Ectodermal cell (in vitro differentiated cells): ENCODE measurements at regions not wholly inside any gene's neighbourhood (a gene's known extent, or its start where the extent isn't known, plus 50 kb on each side); places are given as distances from the start of the nearest gene placed in this dataset.

ENCODE experiments used
- H3K27ac ChIP-seq: 2 replicates; pipeline ENCODE4 v1.7.0; 2013; ENCODE audit warnings: mild to moderate bottlenecking, low read depth, low read length; ENCODE audit not compliant: insufficient read depth, poor library complexity, severe bottlenecking
- H3K27me3 ChIP-seq: 2 replicates; pipeline ENCODE4 v1.7.0; 2013; ENCODE audit warnings: mild to moderate bottlenecking, low read length; ENCODE audit not compliant: insufficient read depth, control insufficient read depth, poor library complexity, severe bottlenecking
- H3K36me3 ChIP-seq: one replicate; pipeline ENCODE4 v1.7.0; 2013; ENCODE audit warnings: low read length; ENCODE audit not compliant: control insufficient read depth, insufficient read depth
- H3K4me1 ChIP-seq: one replicate; pipeline ENCODE4 v1.7.0; 2013; ENCODE audit warnings: low read length; ENCODE audit not compliant: control insufficient read depth, insufficient read depth
- H3K4me3 ChIP-seq: 2 replicates; pipeline ENCODE4 v1.7.0; 2013; ENCODE audit warnings: low read depth, low read length, control low read depth; ENCODE audit not compliant: insufficient read depth
- H3K9me3 ChIP-seq: 2 replicates; pipeline ENCODE4 v1.7.0; 2013; ENCODE audit warnings: mild to moderate bottlenecking, low read length, moderate library complexity; ENCODE audit not compliant: control insufficient read depth
- WGBS, 2 experiments: methylation state at CpG; one replicate each; pipeline ENCODE4 v1.1.7; 2013; ENCODE audit warnings: missing lambda C conversion rate in 2 of 2; 5-methylcytosine and 5-hydroxymethylcytosine counted together

DNA sequence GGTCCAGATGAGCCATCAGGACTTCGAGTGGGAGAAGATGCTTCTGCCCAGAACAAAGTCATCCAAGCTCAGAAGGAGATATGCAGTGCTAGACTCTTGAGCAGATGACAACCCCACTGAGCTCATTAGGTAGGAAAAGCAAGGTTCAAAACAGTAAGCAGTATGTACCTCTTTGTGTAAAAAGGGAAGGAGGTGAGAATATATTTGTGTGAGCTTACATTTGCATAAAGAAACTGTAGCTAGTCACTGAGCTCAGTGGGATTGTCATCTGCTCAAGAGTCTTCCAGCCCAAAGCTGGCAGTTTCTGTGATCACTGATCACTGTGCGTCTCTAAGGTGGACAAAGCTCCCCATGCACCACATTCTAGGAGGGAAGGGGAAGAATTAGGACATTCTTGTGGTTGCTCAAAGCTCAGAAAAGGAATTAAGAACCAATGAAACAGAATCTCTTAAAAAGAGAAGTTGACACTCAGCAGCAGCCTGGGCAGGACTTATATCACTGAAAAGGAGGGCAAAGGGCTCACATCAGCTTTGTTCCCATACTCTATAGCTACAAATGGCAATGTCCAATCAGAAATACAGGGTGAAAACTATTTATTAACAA is 90.0 kb upstream of the MAFB start:
- no peak overlapping the region for H3K4me3 ChIP-seq

DNA sequence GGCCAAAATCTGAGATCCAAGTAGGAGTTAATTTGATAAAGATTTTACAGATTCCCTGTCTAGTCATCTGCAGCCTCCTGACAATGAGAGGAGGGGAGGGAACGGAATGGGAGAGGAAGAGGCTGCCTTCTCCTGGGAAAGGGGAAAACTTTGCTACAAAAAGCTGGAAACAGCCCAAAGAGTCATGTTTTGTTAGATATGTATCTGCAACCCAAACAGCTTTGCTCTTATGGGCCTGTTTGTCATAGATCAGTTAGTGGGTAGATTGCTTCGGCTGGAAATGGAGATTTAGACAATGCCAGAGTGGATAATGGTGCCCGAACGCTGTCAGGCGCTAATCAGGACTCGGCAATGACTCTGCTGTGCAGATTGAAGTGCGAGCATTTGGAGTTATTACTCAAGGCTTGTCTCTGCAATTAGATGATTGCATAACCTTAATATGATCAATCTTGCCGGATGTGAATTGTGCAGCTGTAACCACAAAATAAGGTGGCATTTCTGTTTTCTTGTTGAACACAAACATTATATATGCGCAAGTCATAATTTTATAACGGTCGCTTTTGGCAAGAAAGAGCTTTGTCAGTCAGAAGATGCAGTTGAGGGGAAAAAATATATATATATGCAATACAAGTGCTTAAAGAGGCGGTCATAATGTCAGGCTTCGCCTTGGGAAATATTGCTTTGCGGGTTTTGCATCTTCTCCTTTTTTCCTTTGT is 92.4 kb upstream of the MAFB start:
- no peaks in the 10 kb centered on the region for H3K36me3 ChIP-seq
- no peaks in the 10 kb centered on the region for H3K9me3 ChIP-seq
- H3K27me3 ChIP-seq = no peaks in the 10 kb centered on the region
- H3K27ac ChIP-seq = no peak overlapping the region
- H3K4me1 ChIP-seq = peaks cover 4% of the 10 kb centered on the region
- 92 to 94% methylated on average over 12 to 14 of the region's 14 CpGs for WGBS, 2 experiments
- H3K4me3 ChIP-seq = no peak overlapping the region

More for the DNA sequence above, 90.0 kb upstream of the MAFB start:
- H3K9me3 ChIP-seq = no peaks in the 10 kb centered on the region
- H3K36me3 ChIP-seq = no peaks in the 10 kb centered on the region
- H3K27ac ChIP-seq = no peak overlapping the region
- no peaks in the 10 kb centered on the region for H3K27me3 ChIP-seq
- H3K4me1 ChIP-seq = peaks cover 4% of the 10 kb centered on the region
- WGBS, 2 experiments = 89 to 91% methylated on average over 2 of the region's 2 CpGs

GRCh38 chr20:40782043-40782368 is 93.0 kb upstream of the MAFB start:
- Histone ChIP-seq H3K27me3 (no peaks in the 10 kb centered on the region), H3K4me3 (no peak overlapping the region), H3K9me3 (no peaks in the 10 kb centered on the region), H3K27ac (no peak overlapping the region), H3K4me1 (peaks cover 2% of the 10 kb centered on the region), H3K36me3 (no peaks in the 10 kb centered on the region)
- WGBS, 2 experiments = 85 to 86% methylated on average over 11 of the region's 11 CpGs

DNA sequence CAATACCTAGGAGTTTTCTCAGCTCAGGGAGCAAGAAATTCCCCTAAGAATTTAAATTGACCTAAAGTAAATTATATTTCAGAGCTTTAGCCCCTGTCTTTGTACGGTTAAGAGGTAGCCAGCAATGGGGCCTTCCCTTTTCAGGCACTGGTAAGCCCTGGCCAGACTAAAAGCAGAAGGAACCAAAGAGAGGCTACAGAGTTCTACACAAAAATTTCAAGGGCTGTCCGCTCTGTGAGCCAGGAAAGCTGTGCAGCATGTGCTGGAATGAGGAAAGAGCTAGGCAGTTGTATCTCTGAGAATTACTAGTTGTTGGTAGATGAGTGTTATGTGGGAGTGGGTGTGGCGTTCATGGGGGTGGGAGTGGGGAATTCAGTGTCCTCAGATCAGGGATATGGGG is 96.3 kb upstream of the MAFB start:
- Histone ChIP-seq H3K4me1 (no peaks in the 10 kb centered on the region), H3K27me3 (no peaks in the 10 kb centered on the region), H3K36me3 (no peaks in the 10 kb centered on the region), H3K9me3 (no peaks in the 10 kb centered on the region), H3K4me3 (no peak overlapping the region), H3K27ac (no peak overlapping the region)
- 93 to 94% methylated on average over 3 of the region's 3 CpGs for WGBS, 2 experiments

GRCh38 chr20:40786336-40786735 is 97.3 kb upstream of the MAFB start:
- Histone ChIP-seq H3K4me3 (no peak overlapping the region), H3K36me3 (no peaks in the 10 kb centered on the region), H3K4me1 (no peaks in the 10 kb centered on the region), H3K27me3 (no peaks in the 10 kb centered on the region), H3K9me3 (no peaks in the 10 kb centered on the region), H3K27ac (no peak overlapping the region)
- 76 to 77% methylated on average over 11 of the region's 11 CpGs for WGBS, 2 experiments

GRCh38 chr20:40787941-40788340 is 98.9 kb upstream of the MAFB start:
- Histone ChIP-seq H3K9me3 (no peaks in the 10 kb centered on the region), H3K4me3 (no peak overlapping the region)
- WGBS, 2 experiments = 94 to 96% methylated on average over 5 of the region's 5 CpGs

GRCh38 chr20:40797425-40797824 is 108.4 kb upstream of the MAFB start:
- H3K27ac ChIP-seq = no peak overlapping the region
- H3K4me1 ChIP-seq = no peaks in the 10 kb centered on the region
- H3K36me3 ChIP-seq = no peaks in the 10 kb centered on the region
- 70 to 73% methylated on average over 4 of the region's 4 CpGs for WGBS, 2 experiments
- H3K9me3 ChIP-seq = no peaks in the 10 kb centered on the region
- H3K27me3 ChIP-seq = no peaks in the 10 kb centered on the region
- no peak overlapping the region for H3K4me3 ChIP-seq

More at GRCh38 chr20:40787941-40788340, 98.9 kb upstream of the MAFB start:
- Histone ChIP-seq H3K36me3 (no peaks in the 10 kb centered on the region), H3K27ac (no peak overlapping the region), H3K27me3 (no peaks in the 10 kb centered on the region), H3K4me1 (no peaks in the 10 kb centered on the region)

DNA sequence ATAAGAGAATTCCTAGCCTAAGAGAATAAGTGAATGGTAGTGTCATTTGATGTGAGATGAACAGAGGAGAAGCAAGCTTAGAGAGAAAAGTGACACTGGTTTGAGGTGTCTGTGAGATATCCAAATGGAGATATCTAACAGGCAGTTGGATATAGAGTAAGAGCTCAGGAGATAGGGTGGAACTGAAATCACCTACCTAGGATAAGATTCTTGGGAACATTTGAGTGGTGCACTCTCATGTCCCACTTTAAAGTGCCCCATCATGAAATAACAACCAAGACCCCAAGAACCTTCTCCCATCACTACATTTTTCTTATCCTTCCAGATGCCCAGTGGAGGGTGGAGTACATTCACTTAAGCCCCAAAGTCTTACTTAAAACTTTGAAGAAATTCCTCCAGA is 109.0 kb upstream of the MAFB start:
- no peaks in the 10 kb centered on the region for H3K4me1 ChIP-seq
- H3K36me3 ChIP-seq = no peaks in the 10 kb centered on the region
- no peaks in the 10 kb centered on the region for H3K27me3 ChIP-seq
- no peaks in the 10 kb centered on the region for H3K9me3 ChIP-seq
- no peak overlapping the region for H3K4me3 ChIP-seq
- no peak overlapping the region for H3K27ac ChIP-seq

GRCh38 chr20:40802886-40803285 is 113.8 kb upstream of the MAFB start:
- H3K4me1 ChIP-seq = no peaks in the 10 kb centered on the region
- 90 to 93% methylated on average over 3 of the region's 3 CpGs for WGBS, 2 experiments
- H3K27me3 ChIP-seq = no peaks in the 10 kb centered on the region
- H3K36me3 ChIP-seq = no peaks in the 10 kb centered on the region
- H3K27ac ChIP-seq = no peak overlapping the region
- H3K9me3 ChIP-seq = no peaks in the 10 kb centered on the region
- H3K4me3 ChIP-seq = no peak overlapping the region

DNA sequence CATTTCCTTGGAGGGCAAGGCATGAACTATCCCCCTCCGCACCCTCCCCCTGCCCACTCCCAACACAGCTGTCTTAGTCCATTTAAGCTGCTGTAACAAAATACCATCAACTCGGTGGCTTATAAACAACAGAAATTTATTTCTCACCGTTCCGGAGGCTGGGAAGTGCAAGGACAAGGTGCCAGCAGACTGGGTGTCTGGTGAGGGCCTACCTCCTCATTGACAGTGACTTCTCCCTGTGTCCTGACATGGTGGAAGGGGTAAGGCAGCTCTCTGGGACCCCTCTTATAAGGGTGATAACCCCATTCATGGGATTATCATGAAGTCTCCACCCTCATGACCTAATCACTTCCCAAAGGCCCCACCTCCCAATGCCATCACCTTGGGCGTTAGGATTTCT is 114.3 kb upstream of the MAFB start:
- H3K27me3 ChIP-seq = no peaks in the 10 kb centered on the region

More for the DNA sequence above, 114.3 kb upstream of the MAFB start:
- Histone ChIP-seq H3K9me3 (no peaks in the 10 kb centered on the region), H3K4me1 (no peaks in the 10 kb centered on the region), H3K4me3 (no peak overlapping the region), H3K36me3 (no peaks in the 10 kb centered on the region), H3K27ac (no peak overlapping the region)
- WGBS, 2 experiments = 94% methylated on average over 5 of the region's 5 CpGs
